HEK293 (cell line): ENCODE measurements at regions not wholly inside any gene's neighbourhood (a gene's known extent, or its start where the extent isn't known, plus 50 kb on each side); places are given as distances from the start of the nearest gene placed in this dataset.
"Not testable (repeated sequence)": the region's sequence is repeated elsewhere in the genome, so short reads cannot be mapped to it uniquely, and the experiment has no call there.

Experiments used
- CTCF ChIA-PET: fragments of 350-600 bp; formaldehyde crosslinking; extraction: SDS; loops from one replicate; lab custom pipeline; 2021; ENCODE audit warnings: antibody characterized with exemption; lab: Yijun Ruan, JAX
- POLR2A ChIA-PET: fragments of 300-600 bp; formaldehyde crosslinking; extraction: SDS; loops from one replicate; lab custom pipeline; 2020; ENCODE audit warnings: antibody characterized with exemption, inconsistent platforms; lab: Yijun Ruan, JAX
- H3K27ac ChIP-seq: fragments of 200-500 bp; sonication (Bioruptor generic); 2 replicates; pipeline ENCODE4 v1.5.1; 2014; ENCODE audit warnings: low read depth, low read length, control low read depth, inconsistent platforms; ENCODE audit errors: extremely low read depth
- H3K36me3 ChIP-seq, 2 experiments: fragments of 200-500 bp in 1 of 2; sonication (Bioruptor generic) in 1 of 2; 1 replicate in 1 of 2; 2 replicates in 1 of 2; pipeline ENCODE4 v1.5.1; 2014 to 2017; ENCODE audit warnings: inconsistent platforms in 2 of 2, low read length in 2 of 2; ENCODE audit not compliant: control insufficient read depth in 2 of 2, insufficient read depth in 1 of 2
- H3K4me1 ChIP-seq: fragments of 200-500 bp; sonication (Bioruptor generic); 2 replicates; pipeline ENCODE4 v1.5.1; 2014; ENCODE audit warnings: mild to moderate bottlenecking, low read length, inconsistent platforms; ENCODE audit not compliant: control insufficient read depth, insufficient read depth
- H3K4me3 ChIP-seq: 2 replicates; pipeline ENCODE4 v1.5.1; 2011; ENCODE audit warnings: low read depth, mild to moderate bottlenecking, control low read depth, low read length, moderate library complexity
- H3K9me3 ChIP-seq: fragments of 200-500 bp; sonication (Bioruptor generic); 2 replicates; pipeline ENCODE4 v1.5.1; 2014; ENCODE audit warnings: low read depth, low read length, inconsistent platforms; ENCODE audit not compliant: control insufficient read depth, insufficient read depth
- KLF16 ChIP-seq: fragments of 450-650 bp; formaldehyde crosslinking; IDR thresholded peaks from 2 replicates; pipeline ENCODE4 v1.5.1; 2017; ENCODE audit warnings: missing biosample characterization, missing genetic modification characterization
- PRDM10 ChIP-seq: fragments of 450-650 bp; formaldehyde crosslinking; IDR thresholded peaks from 2 replicates; pipeline ENCODE4 v1.5.1; 2016; ENCODE audit warnings: missing biosample characterization, missing genetic modification characterization
- SP3 ChIP-seq: fragments of 450-650 bp; formaldehyde crosslinking; IDR thresholded peaks from 2 replicates; pipeline ENCODE4 v1.5.1; 2016; ENCODE audit warnings: missing biosample characterization, missing genetic modification characterization
- TSHZ1 ChIP-seq: fragments of 450-650 bp; formaldehyde crosslinking; IDR thresholded peaks from 2 replicates; pipeline ENCODE4 v1.5.1; 2016; ENCODE audit warnings: missing biosample characterization, missing genetic modification characterization, borderline replicate concordance
- ZBTB48 ChIP-seq: fragments of 450-650 bp; formaldehyde crosslinking; IDR thresholded peaks from 2 replicates; pipeline ENCODE4 v1.5.1; 2016; ENCODE audit warnings: missing biosample characterization, missing genetic modification characterization
- ZEB2 ChIP-seq: fragments of 450-650 bp; formaldehyde crosslinking; IDR thresholded peaks from 2 replicates; pipeline ENCODE4 v1.5.1; 2016; ENCODE audit warnings: missing biosample characterization, missing genetic modification characterization
- ZFHX2 ChIP-seq: fragments of 450-650 bp; formaldehyde crosslinking; conservative IDR thresholded peaks from 2 replicates; pipeline ENCODE4 v1.5.1; 2016; ENCODE audit warnings: missing biosample characterization, missing genetic modification characterization
- ZNF10 ChIP-seq: fragments of 450-650 bp; formaldehyde crosslinking; IDR thresholded peaks from 2 replicates; pipeline ENCODE4 v1.5.1; 2017; ENCODE audit warnings: missing biosample characterization, missing genetic modification characterization
- ZNF148 ChIP-seq: fragments of 450-650 bp; formaldehyde crosslinking; IDR thresholded peaks from 2 replicates; pipeline ENCODE4 v1.5.0; 2017; ENCODE audit warnings: missing biosample characterization, missing genetic modification characterization, borderline replicate concordance
- ZNF184 ChIP-seq: fragments of 450-650 bp; IDR thresholded peaks from 2 replicates; pipeline ENCODE4 v1.5.1; 2018; ENCODE audit warnings: missing biosample characterization, mild to moderate bottlenecking, missing genetic modification characterization
- ZNF473 ChIP-seq: fragments of 450-650 bp; formaldehyde crosslinking; IDR thresholded peaks from 2 replicates; pipeline ENCODE4 v1.5.1; 2017; ENCODE audit warnings: missing biosample characterization, missing genetic modification characterization
- ZNF48 ChIP-seq: fragments of 450-650 bp; formaldehyde crosslinking; IDR thresholded peaks from 2 replicates; pipeline ENCODE4 v1.5.1; 2016; ENCODE audit warnings: missing biosample characterization, missing genetic modification characterization
- ZNF560 ChIP-seq: fragments of 450-650 bp; formaldehyde crosslinking; IDR thresholded peaks from 2 replicates; pipeline ENCODE4 v1.5.1; 2017; ENCODE audit warnings: missing biosample characterization, missing genetic modification characterization, borderline replicate concordance
- ZNF785 ChIP-seq: fragments of 450-650 bp; formaldehyde crosslinking; IDR thresholded peaks from 2 replicates; pipeline ENCODE4 v1.5.1; 2016; ENCODE audit warnings: missing biosample characterization, missing genetic modification characterization
- ZNF792 ChIP-seq: fragments of 450-650 bp; formaldehyde crosslinking; IDR thresholded peaks from 2 replicates; pipeline ENCODE4 v1.5.1; 2016; ENCODE audit warnings: missing biosample characterization, missing genetic modification characterization

GRCh38 chr12:40170593-40170992 is 54.2 kb upstream of the LRRK2 start (continued):
- no peak for TF ChIP-seq PRDM10 (tag by site-specific recombination)
- no peak for TF ChIP-seq ZNF473 (tag by site-specific recombination)
- no peak for TF ChIP-seq ZNF48 (tag by site-specific recombination)
- TF ChIP-seq KLF16 (tag by site-specific recombination), result no peak
- TF ChIP-seq ZEB2 (tag by site-specific recombination), result no peak
- no peak for TF ChIP-seq ZNF10 (tag by site-specific recombination)

GRCh38 chr12:40168868-40169267 is 55.9 kb upstream of the LRRK2 start:
- H3K4me3 ChIP-seq, result no peak overlapping the region
- ChIA-PET POLR2A (no interaction called here), CTCF (interaction anchor here (1.4 kb wide), 1 partner anchor 16 kb away, joined by 3 read pairs; no protein-coding TSS in a partner anchor)

GRCh38 chr12:40168419-40168818 is 56.4 kb upstream of the LRRK2 start:
- H3K36me3 ChIP-seq, H3K27ac ChIP-seq, POLR2A ChIA-PET, H3K9me3 ChIP-seq, H3K4me3 ChIP-seq, H3K4me1 ChIP-seq: not testable (repeated sequence)
- CTCF ChIA-PET, result interaction anchor here (1.4 kb wide), 1 partner anchor 15 kb away, joined by 3 read pairs; no protein-coding TSS in a partner anchor

More at GRCh38 chr12:40168868-40169267, 55.9 kb upstream of the LRRK2 start:
- Histone ChIP-seq H3K36me3 (no peaks in the 10 kb centered on the region), H3K27ac (no peak overlapping the region), H3K4me1 (no peaks in the 10 kb centered on the region), H3K9me3 (no peaks in the 10 kb centered on the region)
- TF ChIP-seq TSHZ1, result no peak
- TF ChIP-seq SP3, result no peak
- TF ChIP-seq ZNF184 (tag by site-specific recombination), result no peak
- no peak for TF ChIP-seq ZBTB48 (tag by site-specific recombination)
- no peak for TF ChIP-seq ZNF785
- no peak for TF ChIP-seq ZNF792 (tag by site-specific recombination)
- TF ChIP-seq ZNF560 (tag by site-specific recombination), result no peak
- TF ChIP-seq ZFHX2, result no peak
- TF ChIP-seq ZNF148, result no peak
